AG10803 (cell line): ENCODE measurements at regions not wholly inside any gene's neighbourhood (a gene's known extent, or its start where the extent isn't known, plus 50 kb on each side); places are given as distances from the start of the nearest gene placed in this dataset.
A peak's percentile ranks its signal among the peaks of the same experiment; 100 is the strongest.

Experiments
- DNase-seq: peaks from one replicate; pipeline ENCODE4 v3.0.0; 2010; ENCODE audit warnings: low read depth
- H3K4me3 ChIP-seq: 2 replicates; pipeline ENCODE4 v1.5.1; 2011; ENCODE audit warnings: mild to moderate bottlenecking, low read length, control low read depth
- TF ChIP-seq, protein P1 (sequence below): conservative IDR thresholded peaks from 2 replicates; pipeline ENCODE4 v1.5.1; 2011; ENCODE audit warnings: mild to moderate bottlenecking, low read length, control low read depth, inconsistent platforms

DNA sequence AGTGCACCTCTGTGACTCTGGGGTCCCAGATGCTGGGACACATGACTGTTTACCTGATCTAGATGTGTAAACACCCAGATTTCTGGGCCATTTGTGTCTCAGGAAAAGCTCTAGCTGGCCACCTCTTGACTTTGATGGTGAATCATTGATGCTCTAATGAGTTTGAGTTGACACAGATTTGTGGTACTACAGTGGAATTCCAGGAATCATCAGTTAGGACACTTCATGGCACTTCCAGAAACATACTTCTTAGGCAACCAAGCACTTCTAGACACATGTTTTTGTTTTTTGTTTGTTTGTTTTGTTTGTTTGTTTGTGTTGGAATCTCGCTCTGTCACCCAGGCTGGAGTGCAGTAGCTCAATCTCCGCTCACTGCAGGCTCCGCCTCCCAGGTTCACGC lies 302.2 kb upstream of the ZMIZ1 start:
- TF ChIP-seq, protein P1, sequence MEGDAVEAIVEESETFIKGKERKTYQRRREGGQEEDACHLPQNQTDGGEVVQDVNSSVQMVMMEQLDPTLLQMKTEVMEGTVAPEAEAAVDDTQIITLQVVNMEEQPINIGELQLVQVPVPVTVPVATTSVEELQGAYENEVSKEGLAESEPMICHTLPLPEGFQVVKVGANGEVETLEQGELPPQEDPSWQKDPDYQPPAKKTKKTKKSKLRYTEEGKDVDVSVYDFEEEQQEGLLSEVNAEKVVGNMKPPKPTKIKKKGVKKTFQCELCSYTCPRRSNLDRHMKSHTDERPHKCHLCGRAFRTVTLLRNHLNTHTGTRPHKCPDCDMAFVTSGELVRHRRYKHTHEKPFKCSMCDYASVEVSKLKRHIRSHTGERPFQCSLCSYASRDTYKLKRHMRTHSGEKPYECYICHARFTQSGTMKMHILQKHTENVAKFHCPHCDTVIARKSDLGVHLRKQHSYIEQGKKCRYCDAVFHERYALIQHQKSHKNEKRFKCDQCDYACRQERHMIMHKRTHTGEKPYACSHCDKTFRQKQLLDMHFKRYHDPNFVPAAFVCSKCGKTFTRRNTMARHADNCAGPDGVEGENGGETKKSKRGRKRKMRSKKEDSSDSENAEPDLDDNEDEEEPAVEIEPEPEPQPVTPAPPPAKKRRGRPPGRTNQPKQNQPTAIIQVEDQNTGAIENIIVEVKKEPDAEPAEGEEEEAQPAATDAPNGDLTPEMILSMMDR, result no peak
- no peak overlapping the region for H3K4me3 ChIP-seq
- peak; percentile 50 for DNase-seq

DNA sequence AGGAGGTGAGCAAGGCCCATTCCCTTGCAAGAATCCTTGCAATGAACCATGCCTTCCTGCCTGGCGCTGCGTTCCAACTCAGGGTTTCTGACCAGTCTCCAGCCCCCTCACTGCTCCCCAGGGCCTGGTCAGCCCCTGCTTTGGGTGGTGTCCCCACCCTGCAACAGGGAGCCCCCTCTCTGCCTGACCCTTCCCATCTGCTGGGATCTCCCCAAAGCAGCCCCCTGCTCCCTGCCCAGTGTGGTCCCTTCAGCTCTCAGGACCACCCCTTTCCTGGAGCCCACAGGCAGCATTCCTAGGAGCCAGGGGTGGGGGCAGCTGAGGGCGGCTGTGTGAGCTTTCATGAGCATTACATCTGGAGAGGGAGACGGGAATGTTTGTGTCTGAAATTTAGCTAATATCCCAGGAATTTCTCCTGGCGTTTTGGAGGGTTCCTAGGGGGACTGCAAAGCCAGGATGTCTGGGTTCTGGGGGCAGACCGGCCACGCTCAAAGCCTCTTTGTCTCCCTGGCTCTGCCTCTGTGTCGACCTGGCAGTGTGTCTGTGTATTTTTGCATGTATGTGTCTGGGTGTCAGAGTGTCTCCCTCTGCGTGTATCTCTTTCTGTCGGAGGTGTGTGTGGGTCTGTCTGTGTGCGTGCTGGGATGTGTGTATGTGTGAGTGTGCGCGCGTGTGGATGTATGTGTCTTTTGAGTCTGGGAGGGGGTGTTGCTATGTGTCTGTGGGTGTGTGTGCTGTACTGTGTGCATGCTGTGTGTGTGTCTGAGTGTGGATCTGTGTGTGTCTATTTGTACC lies 300.5 kb upstream of the ZMIZ1 start:
- TF ChIP-seq, protein P1, result no peak
- no peak overlapping the region for H3K4me3 ChIP-seq
- DNase-seq, result no peak

DNA sequence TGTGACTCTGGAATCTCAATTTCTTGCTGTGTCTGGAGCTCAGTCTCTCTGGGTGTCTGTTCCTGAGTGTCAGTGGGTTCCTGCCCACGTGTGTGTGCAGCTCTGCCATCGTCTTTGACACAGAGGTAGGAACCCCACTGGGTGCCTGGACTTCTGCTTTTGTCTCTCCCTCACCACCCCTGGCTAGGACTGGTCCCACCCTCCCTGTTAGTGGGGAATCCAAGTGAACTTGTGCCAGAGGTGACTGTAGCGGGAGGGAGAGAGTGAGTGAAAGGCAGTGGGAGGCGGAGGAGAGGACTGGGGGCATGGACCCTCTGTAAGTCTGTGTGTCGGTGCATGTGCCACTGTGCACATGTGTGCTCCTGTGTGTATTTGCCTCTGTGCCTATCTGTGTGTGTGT lies 299.9 kb upstream of the ZMIZ1 start:
- TF ChIP-seq, protein P1, result no peak
- no peak for DNase-seq
- no peak overlapping the region for H3K4me3 ChIP-seq

DNA sequence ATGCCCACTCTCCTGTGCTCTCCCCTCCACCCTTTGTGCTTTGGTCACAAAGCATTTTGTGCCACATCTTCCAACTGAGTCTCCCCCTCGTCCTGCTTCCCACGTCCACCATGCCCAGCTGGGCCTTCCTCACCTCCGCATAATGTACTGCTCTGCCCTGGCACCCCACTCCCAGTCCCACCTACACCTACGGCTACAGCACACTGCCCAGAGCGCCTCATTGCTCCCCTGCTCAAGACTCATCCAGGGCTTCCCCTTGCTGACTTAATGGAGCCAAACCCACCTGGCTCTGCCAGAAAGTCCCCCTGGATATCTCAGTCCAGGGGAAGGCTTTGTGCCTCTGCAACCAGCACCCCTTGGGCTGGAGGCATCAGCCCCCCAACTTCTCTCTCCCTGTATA lies 299.2 kb upstream of the ZMIZ1 start:
- TF ChIP-seq, protein P1, result no peak
- DNase-seq, result no peak
- H3K4me3 ChIP-seq, result no peak overlapping the region

DNA sequence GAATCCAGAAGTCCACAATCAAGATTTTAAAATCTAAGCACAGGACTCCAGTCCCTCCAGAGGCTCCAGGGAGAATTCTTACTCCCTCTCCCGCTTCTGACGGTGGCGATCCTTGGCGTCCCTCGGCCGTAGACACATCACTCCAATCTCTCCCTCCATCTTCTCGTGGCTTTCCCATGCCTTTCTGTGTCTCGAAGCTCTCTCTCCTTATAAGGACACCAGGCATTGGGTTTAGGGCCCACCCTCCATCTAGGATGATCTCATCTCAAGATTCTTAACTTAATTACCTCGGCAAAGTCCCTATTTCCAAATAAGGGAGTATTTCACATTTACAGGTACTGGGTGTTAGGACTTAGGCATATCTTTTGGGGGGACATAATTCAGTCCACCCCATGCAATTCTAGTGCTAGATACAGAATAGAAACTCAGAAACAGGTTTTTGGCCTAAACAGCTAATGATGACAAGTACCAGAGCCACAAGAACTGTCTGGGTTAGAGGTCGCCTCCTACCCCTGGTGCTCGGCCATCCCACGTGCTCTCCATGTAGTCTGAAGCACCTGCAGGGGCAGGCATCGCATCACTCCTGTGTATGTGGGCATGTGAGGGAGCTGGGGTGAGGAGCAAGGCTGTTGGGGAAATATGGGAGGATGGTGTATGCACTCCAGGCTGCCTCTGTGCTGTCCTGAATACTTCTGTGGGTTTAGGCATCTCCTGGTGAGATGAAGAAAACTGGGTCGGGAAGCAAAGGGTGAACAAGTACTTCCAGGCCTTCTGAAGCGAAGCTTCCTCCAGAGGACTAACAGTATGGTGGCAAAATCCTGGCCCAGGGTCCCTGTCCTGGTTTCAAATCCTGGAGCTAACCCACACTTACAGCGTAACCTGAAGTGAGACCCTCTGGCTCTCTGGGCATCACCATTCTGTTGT lies 298.3 kb upstream of the ZMIZ1 start:
- TF ChIP-seq, protein P1, result no peak
- H3K4me3 ChIP-seq, result no peak overlapping the region
- DNase-seq, result no peak

DNA sequence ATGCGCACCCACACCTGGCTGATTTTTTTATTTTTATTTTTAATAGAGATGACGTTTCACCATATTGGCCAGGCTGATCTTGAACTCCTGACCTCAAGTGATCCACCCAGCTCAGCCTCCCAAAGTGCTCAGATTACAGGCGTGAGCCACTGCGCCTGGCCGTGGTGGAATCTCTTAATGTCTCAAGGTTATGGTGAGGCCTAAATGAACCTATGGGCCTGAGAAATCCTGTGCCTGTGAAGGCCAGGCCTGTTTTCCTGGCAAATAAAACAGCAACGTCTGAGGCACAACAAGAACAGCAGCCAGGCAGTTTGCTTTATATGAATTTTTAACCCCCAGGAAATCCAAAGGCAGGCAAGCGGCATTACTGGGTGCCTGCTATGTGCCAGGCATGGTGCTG lies 297.5 kb upstream of the ZMIZ1 start:
- H3K4me3 ChIP-seq, result no peak overlapping the region
- TF ChIP-seq, protein P1, result no peak
- DNase-seq, result no peak
